Stimulated activated CD8-positive, alpha-beta memory T cell treated with anti-CD3 and anti-CD28 coated beads, Interleukin-4, amount 100 ng/mL, for 4 hours (primary cell): ENCODE measurements at regions not wholly inside any gene's neighbourhood (a gene's known extent, or its start where the extent isn't known, plus 50 kb on each side); places are given as distances from the start of the nearest gene placed in this dataset.
"Not testable (repeated sequence)": the region's sequence is repeated elsewhere in the genome, so short reads cannot be mapped to it uniquely, and the experiment has no call there.

Source experiments
- DNase-seq, 2 donors: peaks; one replicate each; pipeline ENCODE4 v3.0.0-alpha.2; 2020; ENCODE audit warnings: low read depth in 2 of 2, low spot score in 1 of 2

DNA sequence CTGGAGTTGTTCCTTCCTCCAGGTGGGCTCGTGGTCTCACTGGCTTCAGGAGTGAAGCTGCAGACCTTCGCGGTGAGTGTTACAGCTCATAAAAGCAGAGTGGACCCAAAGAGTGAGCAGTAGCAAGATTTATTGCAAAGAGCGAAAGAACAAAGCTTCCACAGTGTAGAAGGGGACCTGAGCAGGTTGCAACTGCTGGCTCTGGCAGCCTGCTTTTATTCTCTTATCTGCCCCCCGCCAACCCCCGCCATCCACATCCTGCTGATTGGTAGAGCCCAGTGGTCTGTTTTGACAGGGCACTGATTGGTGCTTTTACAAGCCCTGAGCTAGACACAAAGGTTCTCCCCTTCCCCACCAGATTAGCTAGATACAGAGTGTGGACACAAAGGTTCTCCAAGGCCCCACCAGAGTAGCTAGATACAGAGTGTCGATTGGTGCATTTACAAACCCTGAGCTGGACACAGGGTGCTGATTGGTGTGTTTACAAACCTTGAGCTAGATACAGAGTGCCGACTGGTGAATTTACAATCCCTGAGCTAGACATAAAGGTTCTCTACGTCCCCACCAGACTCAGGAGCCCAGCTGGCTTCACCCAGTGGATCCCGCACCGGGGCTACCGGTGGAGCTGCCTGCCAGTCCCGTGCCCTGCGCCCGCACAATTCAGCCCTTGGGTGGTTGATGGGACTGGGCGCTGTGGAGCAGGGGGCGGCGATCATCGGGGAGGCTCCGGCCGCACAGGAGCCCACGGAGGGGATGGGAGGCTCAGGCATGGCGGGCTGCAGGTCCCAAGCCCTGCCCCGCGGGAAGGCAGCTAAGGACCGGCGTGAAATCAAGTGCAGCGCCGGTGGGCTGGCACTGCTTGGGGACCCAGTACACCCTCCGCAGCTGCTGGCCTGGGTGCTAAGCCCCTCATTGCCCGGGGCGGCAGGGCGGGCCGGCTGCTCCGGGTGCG is 999.5 kb upstream of the SPRY2 start:
- DNase-seq: not testable (repeated sequence)

DNA sequence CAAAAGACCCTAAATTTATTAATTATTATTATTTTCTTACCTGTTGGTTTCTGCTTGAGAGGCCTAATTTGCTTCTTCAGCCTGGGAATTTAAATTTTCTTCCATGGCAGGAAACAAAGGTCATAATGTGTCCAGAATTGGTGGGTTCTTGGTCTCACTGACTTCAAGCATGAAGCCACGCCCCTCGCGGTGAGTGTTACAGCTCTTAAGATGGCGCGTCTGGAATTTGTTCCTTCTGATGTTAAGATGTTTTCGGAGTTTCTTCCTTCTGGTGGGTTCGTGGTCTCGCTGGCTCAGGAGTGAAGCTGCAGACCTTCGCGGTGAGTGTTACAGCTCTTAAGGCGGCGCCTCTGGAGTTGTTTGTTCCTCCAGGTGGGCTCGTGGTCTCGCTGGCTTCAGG is 998.7 kb upstream of the SPRY2 start:
- DNase-seq: not testable (repeated sequence)

DNA sequence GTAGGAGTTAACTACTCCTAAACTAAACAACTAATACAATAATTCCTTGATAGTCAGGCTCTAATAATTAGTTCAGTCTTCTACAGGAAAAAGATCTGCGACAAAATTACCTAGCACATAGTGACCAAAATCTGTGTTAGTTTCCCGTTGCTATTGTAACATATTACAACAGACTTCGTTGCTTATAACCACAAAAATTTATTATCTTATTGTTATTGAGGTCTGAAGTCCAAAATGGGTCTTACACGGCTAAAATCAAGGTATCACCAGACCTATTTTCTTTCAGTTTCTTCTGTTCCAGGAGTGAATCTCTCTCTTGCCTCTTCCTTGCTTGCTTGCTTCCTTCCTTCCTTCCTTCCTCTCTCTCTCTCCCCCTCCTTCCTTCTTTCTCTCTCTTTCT is 993.6 kb upstream of the SPRY2 start:
- no peak for DNase-seq

DNA sequence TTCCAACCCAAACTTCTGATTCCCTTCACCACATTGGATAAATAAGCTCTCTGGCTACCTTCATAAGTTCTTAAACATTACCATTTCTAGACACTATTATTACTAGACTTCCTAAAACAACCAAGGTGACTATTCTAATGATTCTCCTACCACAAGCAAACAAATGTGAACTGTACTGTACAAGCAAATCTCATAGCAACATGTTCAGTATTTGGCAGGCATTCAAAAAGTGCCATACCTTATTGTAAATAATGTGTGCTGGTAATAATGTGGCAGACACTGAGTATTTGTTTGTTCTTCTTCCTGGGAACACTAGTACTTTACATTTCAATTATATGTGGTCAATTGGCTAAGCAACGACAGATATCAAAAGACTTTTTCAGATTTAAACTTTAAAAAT is 986.0 kb upstream of the SPRY2 start:
- no peak for DNase-seq

DNA sequence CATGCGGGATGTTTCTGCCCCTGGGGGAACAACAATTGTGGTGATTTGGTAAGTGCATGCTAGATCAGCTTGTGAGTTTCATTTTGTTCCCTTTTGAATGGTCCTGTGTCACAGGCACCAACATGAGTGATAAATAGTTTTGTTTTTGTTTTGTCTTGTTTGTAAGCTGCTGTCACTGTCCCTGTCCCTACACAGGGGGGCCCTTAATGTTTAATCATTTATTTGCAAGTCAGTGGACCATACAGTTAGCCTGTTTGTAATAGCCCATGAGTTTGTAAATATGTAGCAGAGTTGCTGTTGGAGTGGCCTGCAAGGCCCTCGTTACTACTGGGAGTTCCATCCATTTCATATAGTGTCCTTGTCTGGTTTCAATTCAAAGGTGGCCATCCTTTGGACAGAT is 979.6 kb upstream of the SPRY2 start:
- DNase-seq: no peak

DNA sequence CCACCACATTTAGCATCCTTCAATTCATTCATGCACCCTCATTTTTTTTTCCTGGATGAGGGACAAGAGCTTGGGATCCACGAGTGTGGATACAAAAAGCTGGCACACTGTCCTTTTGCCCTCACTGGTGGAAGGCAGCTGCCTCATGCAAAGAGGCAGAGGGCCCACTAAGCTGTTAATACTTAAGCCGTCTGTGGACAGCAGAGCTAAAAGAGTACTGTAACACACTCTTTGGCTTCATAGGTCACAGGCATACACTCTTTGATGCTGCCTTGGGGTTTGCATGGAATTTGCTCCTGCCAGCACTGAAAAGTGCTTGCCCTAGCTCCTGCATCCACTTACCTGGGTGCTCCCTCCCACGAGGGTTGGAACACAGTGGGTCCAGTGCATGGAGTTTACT is 978.4 kb upstream of the SPRY2 start:
- no peak for DNase-seq

DNA sequence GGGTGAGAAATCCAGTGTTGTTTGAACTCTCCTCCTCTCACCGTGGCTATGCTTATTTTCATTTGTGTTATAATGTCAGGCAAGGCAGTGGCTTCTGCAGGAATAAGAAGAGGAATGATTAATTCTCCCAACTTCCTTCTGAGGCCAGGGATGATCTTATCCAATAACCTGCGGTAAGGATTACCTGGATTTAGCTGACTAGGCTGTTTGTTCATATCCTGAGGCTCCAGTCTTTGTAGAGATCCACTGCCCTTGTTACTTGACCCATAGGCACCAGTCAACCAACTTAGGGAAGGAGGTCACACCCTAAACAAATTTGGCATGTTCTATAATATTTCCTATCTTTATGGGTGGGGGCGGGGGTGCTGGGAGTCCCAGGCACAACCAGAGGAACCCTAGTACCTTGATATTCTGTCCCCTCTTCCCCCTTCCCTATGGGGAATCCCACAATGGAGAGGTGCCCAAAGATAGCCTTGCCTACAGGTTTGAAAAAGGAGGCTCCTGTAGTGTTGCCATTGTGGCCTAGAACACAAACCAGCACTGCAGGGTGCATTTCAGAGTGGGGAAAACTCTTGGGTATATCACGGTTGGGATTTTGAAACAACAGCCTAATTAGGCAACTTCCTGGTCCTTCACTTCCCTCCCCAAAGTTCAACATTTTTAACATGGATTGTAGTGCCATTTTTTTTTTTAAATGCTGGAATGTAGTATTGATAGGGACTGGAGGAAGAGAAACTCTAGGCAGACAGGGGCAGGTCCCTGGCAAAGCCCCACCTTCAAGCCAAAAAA is 977.5 kb upstream of the SPRY2 start:
- DNase-seq: no peak

DNA sequence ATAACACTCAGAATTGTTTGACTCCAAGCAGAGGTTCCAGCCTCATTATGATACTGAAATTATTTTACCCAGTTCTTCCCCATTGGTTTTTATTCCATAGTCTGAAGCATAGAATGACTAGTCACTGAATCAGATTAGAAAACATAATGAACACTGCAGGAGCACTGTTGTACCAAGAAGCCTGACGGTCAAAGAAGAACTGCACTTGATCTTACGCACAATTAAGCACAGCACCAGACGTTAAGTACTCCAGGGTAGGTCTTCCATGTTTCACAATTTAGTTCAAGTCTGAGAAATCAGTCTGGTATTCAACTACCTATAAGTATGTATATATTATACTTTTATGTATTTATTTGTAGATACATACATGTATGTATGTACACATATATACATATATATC is 973.5 kb upstream of the SPRY2 start:
- no peak for DNase-seq

DNA sequence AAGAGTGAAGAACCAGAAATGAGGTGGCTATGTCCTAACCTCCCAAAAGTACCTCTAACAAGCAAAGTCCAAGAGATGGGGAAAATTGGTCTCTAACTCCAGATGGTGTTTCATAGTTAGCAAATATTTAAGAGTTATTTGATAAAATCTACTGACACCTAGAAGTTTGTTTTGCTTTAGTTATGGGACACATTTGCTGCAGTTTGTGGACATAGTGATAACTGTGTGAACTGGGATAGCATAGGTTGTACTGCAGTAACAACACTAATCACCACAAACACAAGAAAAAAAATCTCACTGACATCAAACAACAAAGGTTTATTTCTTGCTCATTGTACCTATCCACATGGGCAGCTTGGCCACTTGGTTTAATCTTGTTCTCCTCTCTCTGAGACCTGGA is 965.0 kb upstream of the SPRY2 start:
- DNase-seq: no peak

DNA sequence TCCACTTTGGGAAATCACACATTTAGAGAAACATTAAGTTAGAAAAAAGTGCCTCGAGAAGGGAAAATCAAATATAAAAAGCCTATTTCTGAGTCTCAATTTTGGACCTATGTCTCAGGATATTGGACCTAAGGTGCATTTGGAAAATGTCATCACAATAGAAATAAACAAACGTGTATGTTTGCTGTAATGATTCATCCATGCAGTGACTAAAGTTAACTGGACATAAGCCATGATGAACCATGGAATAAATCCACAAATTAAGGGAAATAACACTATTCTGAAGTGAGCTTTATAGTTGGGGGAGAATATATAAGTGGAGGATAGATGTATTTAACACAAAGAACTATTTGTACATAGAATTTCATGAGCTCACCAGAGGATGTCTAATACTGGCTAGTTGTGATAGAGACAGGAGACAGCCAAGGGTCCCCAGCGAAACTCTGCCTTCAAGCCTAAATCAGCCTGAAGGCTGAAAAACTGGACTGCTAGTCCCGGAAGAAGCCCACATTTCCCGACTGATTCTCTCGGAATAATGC is 963.3 kb upstream of the SPRY2 start:
- no peak for DNase-seq

DNA sequence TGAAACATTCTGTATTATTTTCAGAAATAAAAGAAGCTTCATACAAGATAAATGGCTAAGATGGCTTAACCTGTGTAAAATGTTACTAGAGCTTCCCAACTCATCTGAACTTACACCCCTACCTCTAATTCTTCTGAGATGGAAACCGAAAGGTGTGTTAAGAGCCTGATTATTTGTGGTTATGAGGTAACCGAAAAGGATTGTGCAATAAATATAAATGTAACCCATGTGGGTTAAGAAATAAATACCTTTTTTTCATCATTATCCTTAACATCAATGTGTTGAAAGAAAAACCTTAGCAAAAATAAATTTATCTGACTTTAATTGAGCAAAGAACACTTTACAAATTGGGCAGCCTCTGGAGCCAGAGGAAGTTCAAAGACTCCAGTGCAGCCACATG is 961.8 kb upstream of the SPRY2 start:
- no peak for DNase-seq

DNA sequence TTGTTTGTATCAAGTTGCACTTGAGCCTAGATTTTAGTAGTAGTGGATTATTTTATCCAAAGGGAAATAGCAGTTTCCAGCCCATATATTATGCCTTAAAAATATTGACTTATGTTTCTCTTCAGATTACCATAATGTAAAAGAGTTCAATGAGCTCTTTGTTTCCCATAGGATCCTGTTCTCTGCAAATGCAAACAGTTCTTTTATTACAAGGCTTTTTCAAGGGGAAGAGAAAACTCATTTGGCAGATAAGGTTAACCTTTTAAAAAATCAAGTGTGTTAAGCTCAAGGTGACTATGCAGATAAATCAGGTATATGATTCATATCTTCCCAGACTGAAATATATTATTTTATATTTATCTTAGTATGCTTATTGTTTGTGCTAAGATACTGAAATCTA is 961.2 kb upstream of the SPRY2 start:
- no peak for DNase-seq

DNA sequence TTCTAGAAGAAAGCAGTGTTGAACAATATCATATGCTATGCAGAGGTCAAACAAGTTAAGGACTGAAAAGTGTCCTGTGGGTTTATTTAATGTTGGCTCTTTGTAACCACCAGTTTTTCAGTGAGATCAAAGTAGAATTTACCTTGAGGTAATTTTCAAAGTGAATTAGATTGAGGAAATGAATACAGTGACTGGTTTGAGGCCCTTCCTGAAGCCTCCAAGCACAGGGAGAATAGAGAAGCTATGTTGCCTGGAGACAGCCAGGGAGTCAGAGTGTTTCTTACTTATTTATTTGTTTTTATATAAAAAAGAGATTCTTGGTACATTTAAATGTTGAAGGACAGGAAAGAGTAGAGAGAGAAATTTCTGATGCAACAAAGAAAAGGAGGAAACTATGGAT is 954.3 kb upstream of the SPRY2 start:
- DNase-seq: no peak

DNA sequence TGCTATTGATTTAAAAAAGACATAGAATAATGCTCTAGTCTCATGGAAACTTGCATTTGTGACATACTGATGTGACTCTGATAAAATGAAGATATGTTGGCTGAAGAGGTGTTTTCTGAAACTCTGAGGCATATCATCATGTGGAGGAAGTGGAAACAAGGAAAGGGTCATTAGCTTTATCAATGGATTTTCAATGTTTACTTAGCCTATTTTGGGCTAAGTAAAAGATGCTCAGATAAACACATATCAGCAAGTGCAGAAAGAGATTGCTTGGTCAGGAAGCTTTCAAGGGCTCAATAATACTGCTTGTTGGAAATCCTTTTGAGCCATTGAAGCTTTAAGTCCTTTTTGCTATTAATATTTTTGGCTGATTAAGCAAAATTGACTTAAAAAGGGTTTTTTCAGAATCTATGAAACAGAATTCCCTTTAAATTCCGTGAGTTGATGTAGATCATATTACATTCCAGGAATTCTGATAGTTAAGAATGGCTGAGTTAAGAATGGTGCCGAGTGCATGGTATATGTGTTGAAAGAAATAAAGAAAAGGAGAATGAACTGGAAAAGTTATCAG is 952.8 kb upstream of the SPRY2 start:
- no peak for DNase-seq

DNA sequence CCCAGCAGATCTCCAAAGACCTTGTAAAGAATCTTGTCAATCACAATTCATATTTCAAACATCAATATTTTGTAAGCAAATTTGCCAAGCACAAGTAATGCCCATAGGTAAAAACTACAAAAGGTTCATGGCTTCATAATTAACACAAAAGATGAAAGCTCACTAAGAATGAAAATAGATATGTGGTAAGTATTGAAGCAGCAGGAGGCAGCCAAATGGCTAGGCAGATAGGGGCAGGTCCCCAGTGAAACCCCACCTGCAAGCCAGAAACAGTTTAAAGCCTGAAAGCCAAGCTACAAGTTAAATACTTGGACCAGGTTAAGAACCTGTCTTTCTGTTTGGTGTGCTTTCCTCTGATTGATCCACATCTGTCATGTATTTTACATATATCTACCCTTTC is 942.6 kb upstream of the SPRY2 start:
- DNase-seq: no peak

DNA sequence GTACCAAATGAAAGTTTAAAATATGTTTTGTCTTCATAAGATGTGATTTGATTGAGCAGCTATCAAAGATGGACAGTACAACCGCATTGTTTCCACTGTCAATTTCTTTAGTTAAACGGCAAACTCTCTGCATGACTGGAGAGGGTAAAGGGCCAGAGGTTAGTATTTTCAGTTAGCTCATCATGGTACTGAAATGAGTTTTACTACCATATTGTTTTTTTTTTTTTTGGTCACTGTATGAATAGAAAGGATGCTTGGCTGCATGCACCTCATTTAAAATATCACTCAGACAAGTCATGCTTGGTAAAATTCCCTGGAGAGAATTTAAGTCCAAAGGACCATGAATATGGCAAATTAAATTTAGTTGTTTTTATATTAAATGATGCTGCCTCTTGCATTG is 942.1 kb upstream of the SPRY2 start:
- no peak for DNase-seq

DNA sequence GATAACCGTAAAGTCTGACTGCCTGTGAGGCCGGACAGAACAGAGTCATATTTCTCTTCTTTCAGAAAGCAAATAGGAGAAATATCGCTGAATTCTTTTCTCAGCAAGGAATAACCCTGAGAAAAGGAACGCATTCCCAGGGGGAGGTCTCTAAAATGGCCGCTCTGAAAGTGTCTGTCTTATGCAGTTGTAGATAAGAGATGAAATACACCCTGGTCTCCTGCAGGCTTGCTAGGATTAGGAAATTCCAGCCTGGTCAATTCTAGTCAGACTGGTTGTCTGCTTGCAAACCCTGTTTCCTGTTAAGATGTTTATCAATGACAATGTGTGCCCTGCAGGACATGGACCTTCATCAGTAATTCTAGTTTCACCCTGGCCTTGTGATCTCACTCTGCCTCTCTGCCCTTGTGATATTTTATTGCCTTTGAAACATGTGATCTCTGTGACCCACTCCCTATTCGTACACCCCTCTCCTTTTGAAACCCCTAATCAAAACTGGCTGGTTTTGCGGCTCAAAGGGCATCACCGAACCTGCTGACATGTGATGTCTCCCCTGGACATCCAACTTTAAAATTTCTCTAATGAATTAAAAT is 934.8 kb upstream of the SPRY2 start:
- no peak for DNase-seq

DNA sequence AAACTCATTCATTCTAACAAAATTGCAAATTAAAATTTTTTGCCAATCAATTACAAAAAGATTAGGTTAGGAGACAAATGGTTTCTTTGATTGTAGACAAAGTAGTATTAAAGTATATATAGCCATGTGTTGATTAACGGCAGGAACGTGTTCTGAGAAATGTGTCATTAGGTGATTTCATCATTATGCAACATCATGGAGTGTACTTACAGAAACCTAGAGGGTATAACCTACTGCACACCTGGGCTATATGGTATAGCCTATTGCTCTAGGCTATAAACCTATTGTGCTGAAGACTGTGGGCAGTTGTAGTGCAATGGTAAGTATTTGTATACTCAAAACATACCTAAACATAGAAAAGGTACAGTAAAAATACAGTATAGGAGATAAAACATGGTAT is 906.8 kb upstream of the SPRY2 start:
- no peak for DNase-seq

DNA sequence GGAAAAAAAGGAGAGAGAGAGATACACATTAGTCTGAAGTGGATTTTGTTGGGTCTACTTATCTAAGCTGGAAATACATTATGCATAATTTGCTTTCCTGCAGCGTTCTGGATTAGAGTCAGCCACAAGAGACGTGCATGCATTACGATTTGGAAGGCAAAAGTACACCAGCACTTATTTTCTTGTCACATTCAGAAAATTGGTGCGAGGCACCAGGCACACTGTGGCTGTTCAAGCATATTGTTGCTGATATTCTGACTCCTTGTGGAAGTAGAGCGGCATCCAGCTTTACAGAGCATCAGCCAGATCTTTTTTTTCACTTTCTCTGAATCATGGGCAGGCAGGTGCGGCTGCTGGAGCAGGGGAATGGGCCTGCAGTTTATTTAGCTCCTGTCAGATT is 905.6 kb upstream of the SPRY2 start:
- DNase-seq: no peak

DNA sequence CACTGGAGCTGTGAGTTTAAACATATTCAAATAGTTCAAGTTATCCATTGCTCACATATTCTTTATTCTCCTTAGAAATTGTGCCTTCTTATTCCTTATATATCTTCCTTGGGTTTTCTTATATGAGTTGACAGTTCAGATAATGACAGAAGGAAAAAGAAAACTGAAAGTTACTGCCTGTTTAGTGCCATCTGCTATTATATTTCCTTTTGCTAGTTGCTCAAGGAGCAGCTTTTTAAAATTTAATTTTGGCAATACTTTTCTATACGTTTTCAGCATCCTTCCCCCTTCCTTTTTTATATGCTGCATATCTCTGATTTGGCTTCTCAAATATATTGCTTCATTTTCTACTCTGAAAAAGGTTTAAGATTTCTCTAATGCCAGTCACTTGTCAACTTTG is 903.1 kb upstream of the SPRY2 start:
- DNase-seq: no peak

DNA sequence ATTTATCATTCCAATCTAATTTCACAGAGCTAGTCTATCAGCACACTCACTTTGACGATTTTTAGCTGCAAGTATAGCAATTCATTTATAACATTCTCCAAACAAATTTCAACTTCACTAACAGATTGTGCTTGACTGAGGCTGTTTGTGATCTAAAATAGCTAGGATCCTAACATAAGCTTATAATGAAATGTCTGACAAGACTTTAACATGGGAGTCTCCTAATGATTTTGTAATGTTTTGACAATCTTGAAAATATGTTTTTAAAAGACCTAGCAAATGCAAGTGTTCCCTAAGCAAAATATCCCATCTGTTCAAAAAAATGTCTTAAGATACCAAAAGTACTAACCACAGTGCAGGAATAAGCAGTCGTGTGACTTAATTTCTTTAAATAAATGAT is 889.5 kb upstream of the SPRY2 start:
- DNase-seq: no peak
